HEK293 (cell line): ENCODE measurements at regions not wholly inside any gene's neighbourhood (a gene's known extent, or its start where the extent isn't known, plus 50 kb on each side); places are given as distances from the start of the nearest gene placed in this dataset.

Experiments
- CTCF ChIA-PET: fragments of 350-600 bp; formaldehyde crosslinking; extraction: SDS; loops from one replicate; lab custom pipeline; 2021; ENCODE audit warnings: antibody characterized with exemption; lab: Yijun Ruan, JAX
- POLR2A ChIA-PET: fragments of 300-600 bp; formaldehyde crosslinking; extraction: SDS; loops from one replicate; lab custom pipeline; 2020; ENCODE audit warnings: antibody characterized with exemption, inconsistent platforms; lab: Yijun Ruan, JAX
- H3K27ac ChIP-seq: fragments of 200-500 bp; sonication (Bioruptor generic); 2 replicates; pipeline ENCODE4 v1.5.1; 2014; ENCODE audit warnings: low read depth, low read length, control low read depth, inconsistent platforms; ENCODE audit errors: extremely low read depth
- H3K36me3 ChIP-seq, 2 experiments: fragments of 200-500 bp in 1 of 2; sonication (Bioruptor generic) in 1 of 2; 1 replicate in 1 of 2; 2 replicates in 1 of 2; pipeline ENCODE4 v1.5.1; 2014 to 2017; ENCODE audit warnings: inconsistent platforms in 2 of 2, low read length in 2 of 2; ENCODE audit not compliant: control insufficient read depth in 2 of 2, insufficient read depth in 1 of 2
- H3K4me1 ChIP-seq: fragments of 200-500 bp; sonication (Bioruptor generic); 2 replicates; pipeline ENCODE4 v1.5.1; 2014; ENCODE audit warnings: mild to moderate bottlenecking, low read length, inconsistent platforms; ENCODE audit not compliant: control insufficient read depth, insufficient read depth
- H3K4me3 ChIP-seq: 2 replicates; pipeline ENCODE4 v1.5.1; 2011; ENCODE audit warnings: low read depth, mild to moderate bottlenecking, control low read depth, low read length, moderate library complexity
- H3K9me3 ChIP-seq: fragments of 200-500 bp; sonication (Bioruptor generic); 2 replicates; pipeline ENCODE4 v1.5.1; 2014; ENCODE audit warnings: low read depth, low read length, inconsistent platforms; ENCODE audit not compliant: control insufficient read depth, insufficient read depth
- GLIS2 ChIP-seq: fragments of 450-650 bp; formaldehyde crosslinking; IDR thresholded peaks from 2 replicates; pipeline ENCODE4 v1.5.1; 2016; ENCODE audit warnings: missing biosample characterization, missing genetic modification characterization
- KLF1 ChIP-seq: fragments of 450-650 bp; formaldehyde crosslinking; IDR thresholded peaks from 2 replicates; pipeline ENCODE4 v1.5.1; 2016; ENCODE audit warnings: missing biosample characterization, missing genetic modification characterization
- OVOL3 ChIP-seq: fragments of 450-650 bp; formaldehyde crosslinking; IDR thresholded peaks from 2 replicates; pipeline ENCODE4 v1.5.1; 2016; ENCODE audit warnings: missing biosample characterization, missing genetic modification characterization
- RBAK ChIP-seq: fragments of 450-650 bp; formaldehyde crosslinking; IDR thresholded peaks from 2 replicates; pipeline ENCODE4 v1.5.1; 2016; ENCODE audit warnings: missing biosample characterization, missing genetic modification characterization
- SP7 ChIP-seq: fragments of 450-650 bp; formaldehyde crosslinking; IDR thresholded peaks from 2 replicates; pipeline ENCODE4 v1.5.1; 2016; ENCODE audit warnings: missing biosample characterization, missing genetic modification characterization
- WT1 ChIP-seq: fragments of 450-650 bp; formaldehyde crosslinking; IDR thresholded peaks from 2 replicates; pipeline ENCODE4 v1.5.1; 2016; ENCODE audit warnings: missing biosample characterization, missing genetic modification characterization
- ZNF132 ChIP-seq: fragments of 450-650 bp; formaldehyde crosslinking; IDR thresholded peaks from 2 replicates; pipeline ENCODE4 v1.5.1; 2017; ENCODE audit warnings: missing biosample characterization, missing genetic modification characterization, borderline replicate concordance
- ZNF211 ChIP-seq: fragments of 450-650 bp; formaldehyde crosslinking; IDR thresholded peaks from 2 replicates; pipeline ENCODE4 v1.5.1; 2016; ENCODE audit warnings: low read depth, missing biosample characterization, missing genetic modification characterization
- ZNF366 ChIP-seq: fragments of 450-650 bp; formaldehyde crosslinking; conservative IDR thresholded peaks from 2 replicates; pipeline ENCODE4 v1.5.1; 2016; ENCODE audit warnings: missing biosample characterization, missing genetic modification characterization
- ZNF521 ChIP-seq: fragments of 450-650 bp; formaldehyde crosslinking; IDR thresholded peaks from 2 replicates; pipeline ENCODE4 v1.5.1; 2017; ENCODE audit warnings: missing biosample characterization, mild to moderate bottlenecking, missing genetic modification characterization
- ZNF544 ChIP-seq: fragments of 450-650 bp; formaldehyde crosslinking; IDR thresholded peaks from 2 replicates; pipeline ENCODE4 v1.5.0; 2017; ENCODE audit warnings: missing biosample characterization, missing genetic modification characterization
- ZNF76 ChIP-seq: fragments of 450-650 bp; formaldehyde crosslinking; IDR thresholded peaks from 2 replicates; pipeline ENCODE4; 2016; ENCODE audit warnings: low read depth, missing biosample characterization, missing genetic modification characterization, borderline replicate concordance
- ZSCAN23 ChIP-seq: fragments of 450-650 bp; formaldehyde crosslinking; IDR thresholded peaks from 2 replicates; pipeline ENCODE4 v1.5.1; 2016; ENCODE audit warnings: missing biosample characterization, missing genetic modification characterization
- TF ChIP-seq, protein P1 (sequence below): fragments of 450-650 bp; formaldehyde crosslinking; IDR thresholded peaks from 2 replicates; pipeline ENCODE4 v1.5.1; 2016; ENCODE audit warnings: missing biosample characterization, missing genetic modification characterization
- TF ChIP-seq, protein P2 (sequence below): fragments of 450-650 bp; formaldehyde crosslinking; IDR thresholded peaks from 2 replicates; pipeline ENCODE4 v1.5.1; 2016; ENCODE audit warnings: missing biosample characterization, missing genetic modification characterization
- TF ChIP-seq, protein P3 (sequence below): fragments of 450-650 bp; formaldehyde crosslinking; IDR thresholded peaks from 2 replicates; pipeline ENCODE4 v1.5.1; 2016; ENCODE audit warnings: missing biosample characterization, missing genetic modification characterization
- TF ChIP-seq, protein P4 (sequence below): fragments of 450-650 bp; formaldehyde crosslinking; IDR thresholded peaks from 2 replicates; pipeline ENCODE4 v1.5.1; 2016; ENCODE audit warnings: missing biosample characterization, missing genetic modification characterization, borderline replicate concordance
- TF ChIP-seq, protein P5 (sequence below): fragments of 450-650 bp; formaldehyde crosslinking; IDR thresholded peaks from 2 replicates; pipeline ENCODE4 v1.5.1; 2016; ENCODE audit warnings: missing biosample characterization, missing genetic modification characterization, low read depth
- TF ChIP-seq, protein P6 (sequence below): fragments of 450-650 bp; formaldehyde crosslinking; IDR thresholded peaks from 2 replicates; pipeline ENCODE4 v1.5.1; 2016; ENCODE audit warnings: missing biosample characterization, missing genetic modification characterization

DNA sequence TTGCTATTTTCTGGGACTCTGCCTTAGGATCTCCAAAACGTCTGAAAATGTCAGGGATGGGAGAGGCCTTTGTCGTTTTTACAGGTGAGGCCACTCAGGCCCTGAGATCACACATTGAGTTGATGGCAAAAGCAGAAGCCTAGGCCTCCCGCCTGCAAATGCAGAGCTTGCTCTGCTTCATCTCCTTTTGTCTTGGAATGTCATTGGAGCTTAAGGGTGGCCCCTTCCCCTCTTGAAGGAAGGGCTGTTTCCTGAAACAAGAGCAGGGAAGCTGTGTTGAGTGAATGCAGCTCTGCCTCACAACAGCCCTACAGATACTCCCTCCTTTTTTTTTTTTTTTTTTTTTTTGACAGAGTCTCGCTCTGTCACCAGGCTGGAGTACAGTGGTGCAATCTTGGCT, 123.5 kb downstream of the GLI2 start:
- CTCF ChIA-PET = no interaction called here
- Histone ChIP-seq H3K27ac (no peak overlapping the region), H3K36me3 (no peaks in the 10 kb centered on the region), H3K4me3 (no peak overlapping the region), H3K9me3 (no peaks in the 10 kb centered on the region), H3K4me1 (no peaks in the 10 kb centered on the region)
- TF ChIP-seq, protein P1, sequence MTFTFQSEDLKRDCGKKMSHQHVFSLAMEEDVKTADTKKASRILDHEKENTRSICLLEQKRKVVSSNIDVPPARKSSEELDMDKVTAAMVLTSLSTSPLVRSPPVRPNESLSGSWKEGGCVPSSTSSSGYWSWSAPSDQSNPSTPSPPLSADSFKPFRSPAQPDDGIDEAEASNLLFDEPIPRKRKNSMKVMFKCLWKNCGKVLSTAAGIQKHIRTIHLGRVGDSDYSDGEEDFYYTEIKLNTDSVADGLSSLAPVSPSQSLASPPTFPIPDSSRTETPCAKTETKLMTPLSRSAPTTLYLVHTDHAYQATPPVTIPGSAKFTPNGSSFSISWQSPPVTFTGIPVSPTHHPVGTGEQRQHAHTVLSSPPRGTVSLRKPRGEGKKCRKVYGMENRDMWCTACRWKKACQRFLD = no peak
- TF ChIP-seq, protein P2, sequence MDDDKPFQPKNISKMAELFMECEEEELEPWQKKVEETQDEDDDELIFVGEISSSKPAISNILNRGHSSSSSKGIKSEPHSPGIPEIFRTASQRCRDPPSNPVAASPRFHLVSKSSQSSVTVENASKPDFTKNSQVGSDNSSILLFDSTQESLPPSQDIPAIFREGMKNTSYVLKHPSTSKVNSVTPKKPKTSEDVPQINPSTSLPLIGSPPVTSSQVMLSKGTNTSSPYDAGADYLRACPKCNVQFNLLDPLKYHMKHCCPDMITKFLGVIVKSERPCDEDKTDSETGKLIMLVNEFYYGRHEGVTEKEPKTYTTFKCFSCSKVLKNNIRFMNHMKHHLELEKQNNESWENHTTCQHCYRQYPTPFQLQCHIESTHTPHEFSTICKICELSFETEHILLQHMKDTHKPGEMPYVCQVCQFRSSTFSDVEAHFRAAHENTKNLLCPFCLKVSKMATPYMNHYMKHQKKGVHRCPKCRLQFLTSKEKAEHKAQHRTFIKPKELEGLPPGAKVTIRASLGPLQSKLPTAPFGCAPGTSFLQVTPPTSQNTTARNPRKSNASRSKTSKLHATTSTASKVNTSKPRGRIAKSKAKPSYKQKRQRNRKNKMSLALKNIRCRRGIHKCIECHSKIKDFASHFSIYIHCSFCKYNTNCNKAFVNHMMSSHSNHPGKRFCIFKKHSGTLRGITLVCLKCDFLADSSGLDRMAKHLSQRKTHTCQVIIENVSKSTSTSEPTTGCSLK = no peak
- TF ChIP-seq, protein P3, sequence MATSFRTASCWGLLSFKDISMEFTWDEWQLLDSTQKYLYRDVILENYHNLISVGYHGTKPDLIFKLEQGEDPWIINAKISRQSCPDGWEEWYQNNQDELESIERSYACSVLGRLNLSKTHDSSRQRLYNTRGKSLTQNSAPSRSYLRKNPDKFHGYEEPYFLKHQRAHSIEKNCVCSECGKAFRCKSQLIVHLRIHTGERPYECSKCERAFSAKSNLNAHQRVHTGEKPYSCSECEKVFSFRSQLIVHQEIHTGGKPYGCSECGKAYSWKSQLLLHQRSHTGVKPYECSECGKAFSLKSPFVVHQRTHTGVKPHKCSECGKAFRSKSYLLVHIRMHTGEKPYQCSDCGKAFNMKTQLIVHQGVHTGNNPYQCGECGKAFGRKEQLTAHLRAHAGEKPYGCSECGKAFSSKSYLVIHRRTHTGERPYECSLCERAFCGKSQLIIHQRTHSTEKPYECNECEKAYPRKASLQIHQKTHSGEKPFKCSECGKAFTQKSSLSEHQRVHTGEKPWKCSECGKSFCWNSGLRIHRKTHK (tag by site-specific recombination) = no peak
- no peak for TF ChIP-seq RBAK (tag by site-specific recombination)
- no peak for TF ChIP-seq SP7 (tag by site-specific recombination)
- no peak for TF ChIP-seq ZNF366 (tag by site-specific recombination)
- POLR2A ChIA-PET = no interaction called here

DNA sequence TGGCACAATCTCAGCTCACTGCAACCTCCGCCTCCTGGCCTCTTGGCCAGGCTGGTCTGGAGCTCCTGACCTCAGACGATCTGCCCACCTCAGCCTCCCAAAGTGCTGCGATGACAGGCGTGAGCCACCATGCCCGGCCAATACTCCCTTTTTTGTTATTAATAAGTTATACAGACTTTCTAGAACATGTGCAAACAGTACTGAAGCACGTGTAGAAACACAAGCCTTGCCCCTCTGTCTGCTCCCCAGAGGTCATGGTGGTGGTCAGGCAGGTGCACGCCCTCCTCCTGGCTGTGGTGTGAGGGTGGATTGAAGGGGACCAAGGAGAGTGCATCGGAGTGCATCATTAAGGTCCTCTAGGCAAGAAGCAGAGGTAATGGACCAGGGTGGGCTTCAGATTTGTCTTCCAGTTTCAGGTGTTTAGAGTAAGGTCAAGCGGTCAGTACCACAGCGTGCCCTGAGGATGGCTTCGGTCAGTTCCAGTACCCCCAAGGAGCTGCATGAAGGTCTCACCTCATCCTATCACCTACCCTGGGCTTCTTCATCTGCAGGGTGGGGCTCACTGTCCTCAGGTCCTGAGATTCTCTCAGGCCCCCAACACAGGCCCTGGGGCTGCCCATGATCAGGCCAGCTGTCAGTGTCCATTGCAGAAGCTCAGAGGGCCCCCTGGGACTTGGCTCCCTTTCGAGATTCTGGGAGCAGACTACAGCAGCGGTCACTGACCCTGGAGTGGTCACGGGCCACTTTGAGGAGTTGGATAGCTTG, 124.3 kb downstream of the GLI2 start:
- Histone ChIP-seq H3K36me3 (no peaks in the 10 kb centered on the region), H3K27ac (no peak overlapping the region), H3K4me3 (no peak overlapping the region), H3K4me1 (no peaks in the 10 kb centered on the region), H3K9me3 (no peaks in the 10 kb centered on the region)
- TF ChIP-seq, protein P4, sequence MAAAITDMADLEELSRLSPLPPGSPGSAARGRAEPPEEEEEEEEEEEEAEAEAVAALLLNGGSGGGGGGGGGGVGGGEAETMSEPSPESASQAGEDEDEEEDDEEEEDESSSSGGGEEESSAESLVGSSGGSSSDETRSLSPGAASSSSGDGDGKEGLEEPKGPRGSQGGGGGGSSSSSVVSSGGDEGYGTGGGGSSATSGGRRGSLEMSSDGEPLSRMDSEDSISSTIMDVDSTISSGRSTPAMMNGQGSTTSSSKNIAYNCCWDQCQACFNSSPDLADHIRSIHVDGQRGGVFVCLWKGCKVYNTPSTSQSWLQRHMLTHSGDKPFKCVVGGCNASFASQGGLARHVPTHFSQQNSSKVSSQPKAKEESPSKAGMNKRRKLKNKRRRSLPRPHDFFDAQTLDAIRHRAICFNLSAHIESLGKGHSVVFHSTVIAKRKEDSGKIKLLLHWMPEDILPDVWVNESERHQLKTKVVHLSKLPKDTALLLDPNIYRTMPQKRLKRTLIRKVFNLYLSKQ (tag by site-specific recombination) = no peak
- no peak for TF ChIP-seq ZNF544 (tag by site-specific recombination)
- no peak for TF ChIP-seq GLIS2 (tag by site-specific recombination)
- TF ChIP-seq, protein P5, sequence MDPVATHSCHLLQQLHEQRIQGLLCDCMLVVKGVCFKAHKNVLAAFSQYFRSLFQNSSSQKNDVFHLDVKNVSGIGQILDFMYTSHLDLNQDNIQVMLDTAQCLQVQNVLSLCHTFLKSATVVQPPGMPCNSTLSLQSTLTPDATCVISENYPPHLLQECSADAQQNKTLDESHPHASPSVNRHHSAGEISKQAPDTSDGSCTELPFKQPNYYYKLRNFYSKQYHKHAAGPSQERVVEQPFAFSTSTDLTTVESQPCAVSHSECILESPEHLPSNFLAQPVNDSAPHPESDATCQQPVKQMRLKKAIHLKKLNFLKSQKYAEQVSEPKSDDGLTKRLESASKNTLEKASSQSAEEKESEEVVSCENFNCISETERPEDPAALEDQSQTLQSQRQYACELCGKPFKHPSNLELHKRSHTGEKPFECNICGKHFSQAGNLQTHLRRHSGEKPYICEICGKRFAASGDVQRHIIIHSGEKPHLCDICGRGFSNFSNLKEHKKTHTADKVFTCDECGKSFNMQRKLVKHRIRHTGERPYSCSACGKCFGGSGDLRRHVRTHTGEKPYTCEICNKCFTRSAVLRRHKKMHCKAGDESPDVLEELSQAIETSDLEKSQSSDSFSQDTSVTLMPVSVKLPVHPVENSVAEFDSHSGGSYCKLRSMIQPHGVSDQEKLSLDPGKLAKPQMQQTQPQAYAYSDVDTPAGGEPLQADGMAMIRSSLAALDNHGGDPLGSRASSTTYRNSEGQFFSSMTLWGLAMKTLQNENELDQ (tag by site-specific recombination) = no peak
- TF ChIP-seq, protein P6, sequence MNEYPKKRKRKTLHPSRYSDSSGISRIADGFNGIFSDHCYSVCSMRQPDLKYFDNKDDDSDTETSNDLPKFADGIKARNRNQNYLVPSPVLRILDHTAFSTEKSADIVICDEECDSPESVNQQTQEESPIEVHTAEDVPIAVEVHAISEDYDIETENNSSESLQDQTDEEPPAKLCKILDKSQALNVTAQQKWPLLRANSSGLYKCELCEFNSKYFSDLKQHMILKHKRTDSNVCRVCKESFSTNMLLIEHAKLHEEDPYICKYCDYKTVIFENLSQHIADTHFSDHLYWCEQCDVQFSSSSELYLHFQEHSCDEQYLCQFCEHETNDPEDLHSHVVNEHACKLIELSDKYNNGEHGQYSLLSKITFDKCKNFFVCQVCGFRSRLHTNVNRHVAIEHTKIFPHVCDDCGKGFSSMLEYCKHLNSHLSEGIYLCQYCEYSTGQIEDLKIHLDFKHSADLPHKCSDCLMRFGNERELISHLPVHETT = no peak
- TF ChIP-seq ZNF211 (tag by site-specific recombination) = no peak
- no peak for TF ChIP-seq KLF1 (tag by site-specific recombination)
- no peak for TF ChIP-seq ZNF76
- no peak for TF ChIP-seq ZNF132 (tag by site-specific recombination)
- no peak for TF ChIP-seq ZNF521 (tag by site-specific recombination)
- no peak for TF ChIP-seq OVOL3 (tag by site-specific recombination)
- no peak for TF ChIP-seq ZSCAN23
- TF ChIP-seq WT1 = no peak
- ChIA-PET CTCF (interaction anchor here (0.6 kb wide), 1 partner anchor 684 kb away, joined by 3 read pairs; no protein-coding TSS in a partner anchor), POLR2A (no interaction called here)
